ENCODE measurements at regions not wholly inside any gene's neighbourhood (a gene's known extent, or its start where the extent isn't known, plus 50 kb on each side); places are given as distances from the start of the nearest gene placed in this dataset.

- TF ChIP-seq POLR2AphosphoS5 (IDR thresholded peaks at IDR 0.05; ENCODE audit: insufficient read depth in 1 of 2, low read depth in 1 of 2), result no peak
- no peak for TF ChIP-seq CTCF (IDR thresholded peaks at IDR 0.05)
- TF ChIP-seq POLR2A (IDR thresholded peaks at IDR 0.05), result no peak
These were observed 232.3 kb downstream of the COL12A1 start for GRCh38 chr6:74973591-74973990.

Measured in vagina (tissue), 2 donors.